ENCODE measurements at regions not wholly inside any gene's neighbourhood (a gene's known extent, or its start where the extent isn't known, plus 50 kb on each side); places are given as distances from the start of the nearest gene placed in this dataset.
A peak's percentile ranks its signal among the peaks of the same experiment; 100 is the strongest.

DNA sequence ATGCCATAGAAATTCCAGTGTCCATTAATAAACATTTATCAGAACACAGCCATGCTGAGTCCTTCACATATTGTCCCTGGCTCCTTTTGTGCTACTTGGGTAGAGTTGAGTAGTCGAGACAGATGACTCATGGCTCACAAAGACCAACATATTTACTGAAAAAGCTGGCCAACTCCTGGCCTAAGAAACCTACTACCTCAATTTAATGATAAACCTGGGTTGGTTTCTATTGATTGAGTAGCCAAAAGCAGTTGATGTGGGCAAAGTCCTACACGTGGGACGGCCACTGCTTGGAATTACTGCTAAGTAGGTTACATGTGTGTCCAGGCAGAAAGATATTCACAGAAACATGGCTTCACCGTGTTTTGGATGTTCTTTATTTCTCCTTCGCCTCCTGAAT, 402.2 kb downstream of the NR2F2 start:
- Histone ChIP-seq H4K8ac (ENCODE audit: low read depth, low read length) (no peak overlapping the region), H4K91ac (ENCODE audit: low read depth, low read length, poor library complexity) (no peak overlapping the region), H3K4ac (ENCODE audit: low read length) (no peak overlapping the region), H3K27me3 (ENCODE audit: control insufficient read depth in 3 of 3, insufficient read depth in 3 of 3, low read depth in 1 of 3, low read length in 3 of 3) (no peaks in the 10 kb centered on the region), H2AFZ (ENCODE audit: low read length) (no peak overlapping the region), H2AK5ac (ENCODE audit: low read depth, low read length) (no peak overlapping the region), H3K14ac (ENCODE audit: low read length) (no peak overlapping the region), H3K4me2 (ENCODE audit: insufficient read depth, low read length, poor library complexity, severe bottlenecking) (no peak overlapping the region), H3K23ac (ENCODE audit: low read depth, low read length, poor library complexity) (no peak overlapping the region), H3K79me1 (ENCODE audit: low read depth, low read length) (no peaks in the 10 kb centered on the region), H2BK120ac (ENCODE audit: low read depth, low read length) (no peak overlapping the region), H3K4me3 (ENCODE audit: low read length in 2 of 2) (no peak overlapping the region), H2BK5ac (ENCODE audit: low read length) (no peak overlapping the region), H3K27ac (replicated peaks; ENCODE audit: low read length) (no peak overlapping the region), H3K9me3 (replicated peaks in 1 of 2; ENCODE audit: control insufficient read depth in 2 of 2, insufficient read depth in 1 of 2, low read depth in 1 of 2, low read length in 2 of 2) (no peaks in the 10 kb centered on the region), H3K4me1 (ENCODE audit: control insufficient read depth in 2 of 2, insufficient read depth in 1 of 2, low read depth in 1 of 2, low read length in 2 of 2) (peaks cover 0 to 6% of the 10 kb centered on the region in 2 donors), H3K36me3 (replicated peaks in 1 of 2; ENCODE audit: control insufficient read depth in 2 of 2, insufficient read depth in 2 of 2, low read length in 2 of 2) (no peaks in the 10 kb centered on the region), H2BK12ac (ENCODE audit: low read length) (no peak overlapping the region), H3K9ac (ENCODE audit: low read depth, low read length, poor library complexity) (no peak overlapping the region), H2BK15ac (ENCODE audit: low read length) (no peak overlapping the region), H3K18ac (ENCODE audit: low read length) (no peak overlapping the region)
- no peak for DNase-seq (ENCODE audit: low spot score)
- no CpG with 5 or more reads among the region's 5 CpGs for WGBS, 2 donors (ENCODE audit: extremely low coverage in 2 of 2, insufficient read length in 2 of 2, insufficient replicate concordance in 1 of 2)

- Histone ChIP-seq H3K9ac (ENCODE audit: low read depth, low read length, poor library complexity) (no peak overlapping the region), H3K4me1 (ENCODE audit: control insufficient read depth in 2 of 2, insufficient read depth in 1 of 2, low read depth in 1 of 2, low read length in 2 of 2) (peaks cover 0 to 6% of the 10 kb centered on the region in 2 donors), H3K23ac (ENCODE audit: low read depth, low read length, poor library complexity) (no peak overlapping the region), H3K79me1 (ENCODE audit: low read depth, low read length) (no peaks in the 10 kb centered on the region), H3K27me3 (ENCODE audit: control insufficient read depth in 3 of 3, insufficient read depth in 3 of 3, low read depth in 1 of 3, low read length in 3 of 3) (no peaks in the 10 kb centered on the region), H2BK120ac (ENCODE audit: low read depth, low read length) (no peak overlapping the region), H3K18ac (ENCODE audit: low read length) (no peak overlapping the region), H2AFZ (ENCODE audit: low read length) (no peak overlapping the region), H3K4me3 (ENCODE audit: low read length in 2 of 2) (no peak overlapping the region), H4K8ac (ENCODE audit: low read depth, low read length) (no peak overlapping the region), H3K4ac (ENCODE audit: low read length) (no peak overlapping the region), H3K4me2 (ENCODE audit: insufficient read depth, low read length, poor library complexity, severe bottlenecking) (no peak overlapping the region), H2AK5ac (ENCODE audit: low read depth, low read length) (no peak overlapping the region), H3K9me3 (replicated peaks in 1 of 2; ENCODE audit: control insufficient read depth in 2 of 2, insufficient read depth in 1 of 2, low read depth in 1 of 2, low read length in 2 of 2) (no peaks in the 10 kb centered on the region), H3K36me3 (replicated peaks in 1 of 2; ENCODE audit: control insufficient read depth in 2 of 2, insufficient read depth in 2 of 2, low read length in 2 of 2) (no peaks in the 10 kb centered on the region), H2BK12ac (ENCODE audit: low read length) (no peak overlapping the region), H2BK15ac (ENCODE audit: low read length) (peak overlapping the region; percentile 68), H2BK5ac (ENCODE audit: low read length) (no peak overlapping the region), H3K27ac (replicated peaks; ENCODE audit: low read length) (no peak overlapping the region), H3K14ac (ENCODE audit: low read length) (no peak overlapping the region), H4K91ac (ENCODE audit: low read depth, low read length, poor library complexity) (no peak overlapping the region)
- DNase-seq (ENCODE audit: low spot score), result no peak
- no CpG with 5 or more reads among the region's 4 CpGs for WGBS, 2 donors (ENCODE audit: extremely low coverage in 2 of 2, insufficient read length in 2 of 2, insufficient replicate concordance in 1 of 2)
These were observed 403.2 kb downstream of the NR2F2 start for GRCh38 chr15:96733721-96734120.

- Histone ChIP-seq H3K14ac (ENCODE audit: low read length) (no peak overlapping the region), H2AK5ac (ENCODE audit: low read depth, low read length) (no peak overlapping the region), H3K4me3 (ENCODE audit: low read length in 2 of 2) (no peak overlapping the region), H2BK12ac (ENCODE audit: low read length) (no peak overlapping the region), H3K9ac (ENCODE audit: low read depth, low read length, poor library complexity) (no peak overlapping the region), H3K27me3 (ENCODE audit: control insufficient read depth in 3 of 3, insufficient read depth in 3 of 3, low read depth in 1 of 3, low read length in 3 of 3) (no peaks in the 10 kb centered on the region), H3K27ac (replicated peaks; ENCODE audit: low read length) (no peak overlapping the region), H3K4me1 (ENCODE audit: control insufficient read depth in 2 of 2, insufficient read depth in 1 of 2, low read depth in 1 of 2, low read length in 2 of 2) (peaks cover 0 to 6% of the 10 kb centered on the region in 2 donors), H3K4me2 (ENCODE audit: insufficient read depth, low read length, poor library complexity, severe bottlenecking) (no peak overlapping the region), H2BK5ac (ENCODE audit: low read length) (no peak overlapping the region), H3K4ac (ENCODE audit: low read length) (no peak overlapping the region), H3K23ac (ENCODE audit: low read depth, low read length, poor library complexity) (no peak overlapping the region), H4K8ac (ENCODE audit: low read depth, low read length) (no peak overlapping the region), H3K9me3 (replicated peaks in 1 of 2; ENCODE audit: control insufficient read depth in 2 of 2, insufficient read depth in 1 of 2, low read depth in 1 of 2, low read length in 2 of 2) (no peaks in the 10 kb centered on the region), H2BK120ac (ENCODE audit: low read depth, low read length) (no peak overlapping the region), H2BK15ac (ENCODE audit: low read length) (no peak overlapping the region), H4K91ac (ENCODE audit: low read depth, low read length, poor library complexity) (no peak overlapping the region), H2AFZ (ENCODE audit: low read length) (no peak overlapping the region), H3K18ac (ENCODE audit: low read length) (no peak overlapping the region), H3K36me3 (replicated peaks in 1 of 2; ENCODE audit: control insufficient read depth in 2 of 2, insufficient read depth in 2 of 2, low read length in 2 of 2) (no peaks in the 10 kb centered on the region), H3K79me1 (ENCODE audit: low read depth, low read length) (no peaks in the 10 kb centered on the region)
- no CpG with 5 or more reads among the region's 2 CpGs for WGBS, 2 donors (ENCODE audit: extremely low coverage in 2 of 2, insufficient read length in 2 of 2, insufficient replicate concordance in 1 of 2)
- DNase-seq (ENCODE audit: low spot score), result no peak
These were observed 405.2 kb downstream of the NR2F2 start for GRCh38 chr15:96735632-96736240.

- Histone ChIP-seq H3K27ac (replicated peaks; ENCODE audit: low read length) (no peak overlapping the region), H4K8ac (ENCODE audit: low read depth, low read length) (no peak overlapping the region), H3K9me3 (replicated peaks in 1 of 2; ENCODE audit: control insufficient read depth in 2 of 2, insufficient read depth in 1 of 2, low read depth in 1 of 2, low read length in 2 of 2) (no peaks in the 10 kb centered on the region), H4K91ac (ENCODE audit: low read depth, low read length, poor library complexity) (no peak overlapping the region), H3K14ac (ENCODE audit: low read length) (no peak overlapping the region), H3K4ac (ENCODE audit: low read length) (no peak overlapping the region), H2BK120ac (ENCODE audit: low read depth, low read length) (no peak overlapping the region), H2AFZ (ENCODE audit: low read length) (no peak overlapping the region), H3K4me1 (ENCODE audit: control insufficient read depth in 2 of 2, insufficient read depth in 1 of 2, low read depth in 1 of 2, low read length in 2 of 2) (peaks cover 0 to 6% of the 10 kb centered on the region in 2 donors), H3K79me1 (ENCODE audit: low read depth, low read length) (no peaks in the 10 kb centered on the region), H3K27me3 (ENCODE audit: control insufficient read depth in 3 of 3, insufficient read depth in 3 of 3, low read depth in 1 of 3, low read length in 3 of 3) (no peaks in the 10 kb centered on the region), H2BK12ac (ENCODE audit: low read length) (no peak overlapping the region), H3K36me3 (replicated peaks in 1 of 2; ENCODE audit: control insufficient read depth in 2 of 2, insufficient read depth in 2 of 2, low read length in 2 of 2) (no peaks in the 10 kb centered on the region), H2BK5ac (ENCODE audit: low read length) (no peak overlapping the region), H3K18ac (ENCODE audit: low read length) (no peak overlapping the region), H3K4me3 (ENCODE audit: low read length in 2 of 2) (no peak overlapping the region), H3K4me2 (ENCODE audit: insufficient read depth, low read length, poor library complexity, severe bottlenecking) (no peak overlapping the region), H2AK5ac (ENCODE audit: low read depth, low read length) (no peak overlapping the region), H2BK15ac (ENCODE audit: low read length) (no peak overlapping the region), H3K23ac (ENCODE audit: low read depth, low read length, poor library complexity) (no peak overlapping the region), H3K9ac (ENCODE audit: low read depth, low read length, poor library complexity) (no peak overlapping the region)
- no CpG with 5 or more reads among the region's 2 CpGs for WGBS, 2 donors (ENCODE audit: extremely low coverage in 2 of 2, insufficient read length in 2 of 2, insufficient replicate concordance in 1 of 2)
- no peak for DNase-seq (ENCODE audit: low spot score)
These were observed 405.9 kb downstream of the NR2F2 start for GRCh38 chr15:96736384-96736783.
